DND-41 (cell line): ENCODE measurements at regions not wholly inside any gene's neighbourhood (a gene's known extent, or its start where the extent isn't known, plus 50 kb on each side); places are given as distances from the start of the nearest gene placed in this dataset.

ENCODE experiments used
- CTCF ChIP-seq: IDR thresholded peaks from 2 replicates; pipeline ENCODE4 v1.5.1; 2012; ENCODE audit warnings: borderline replicate concordance, low read length, moderate library complexity, mild to moderate bottlenecking; ENCODE audit not compliant: poor library complexity, severe bottlenecking; ENCODE audit errors: extremely low read depth
- EZH2 ChIP-seq: IDR thresholded peaks from 3 replicates; pipeline ENCODE4 v1.6.1; 2012; ENCODE audit warnings: borderline replicate concordance, low read depth, mild to moderate bottlenecking, moderate library complexity, low read length, inconsistent platforms; ENCODE audit not compliant: severe bottlenecking

GRCh38 chr4:177016541-177017141 is 223.9 kb upstream of the VEGFC start:
- TF ChIP-seq CTCF, result no peak
- TF ChIP-seq EZH2, result no peak
